Endodermal cell (in vitro differentiated cells): ENCODE measurements at regions not wholly inside any gene's neighbourhood (a gene's known extent, or its start where the extent isn't known, plus 50 kb on each side); places are given as distances from the start of the nearest gene placed in this dataset.
"Not testable (repeated sequence)": the region's sequence is repeated elsewhere in the genome, so short reads cannot be mapped to it uniquely, and the experiment has no call there.

Experiments used
- DNase-seq: peaks from one replicate; pipeline ENCODE4 v3.0.0-alpha.2; 2017
- H3K27ac ChIP-seq: 2 replicates; pipeline ENCODE4 v1.5.1; 2013; ENCODE audit warnings: mild to moderate bottlenecking, low read depth, low read length, moderate library complexity
- H3K27me3 ChIP-seq: 2 replicates; pipeline ENCODE4 v1.6.1; 2013; ENCODE audit warnings: mild to moderate bottlenecking, low read length, moderate library complexity; ENCODE audit not compliant: insufficient read depth, control insufficient read depth, poor library complexity, severe bottlenecking
- H3K36me3 ChIP-seq: 2 replicates; pipeline ENCODE4 v1.7.0; 2013; ENCODE audit warnings: mild to moderate bottlenecking, low read length, moderate library complexity; ENCODE audit not compliant: control insufficient read depth, insufficient read depth
- H3K4me1 ChIP-seq: one replicate; pipeline ENCODE4 v1.7.0; 2013; ENCODE audit warnings: low read length; ENCODE audit not compliant: control insufficient read depth, insufficient read depth
- H3K4me3 ChIP-seq: 2 replicates; pipeline ENCODE4 v1.5.1; 2013; ENCODE audit warnings: mild to moderate bottlenecking, low read length, moderate library complexity
- H3K9ac ChIP-seq: 2 replicates; pipeline ENCODE4 v1.6.1; 2013; ENCODE audit warnings: mild to moderate bottlenecking, low read length, moderate library complexity; ENCODE audit not compliant: poor library complexity, severe bottlenecking; ENCODE audit errors: extremely low read depth
- H3K9me3 ChIP-seq: 2 replicates; pipeline ENCODE4 v1.6.1; 2013; ENCODE audit warnings: mild to moderate bottlenecking, low read length, moderate library complexity; ENCODE audit not compliant: control insufficient read depth
- H3K27ac Mint-ChIP-seq: 2 replicates; pipeline ENCODE4 v1.8.0; 2020; ENCODE audit warnings: mixed read lengths
- H3K27me3 Mint-ChIP-seq: 2 replicates; pipeline ENCODE4 v1.8.0; 2021; ENCODE audit warnings: mild to moderate bottlenecking, mixed read lengths; ENCODE audit not compliant: insufficient read depth
- H3K36me3 Mint-ChIP-seq: 2 replicates; pipeline ENCODE4 v1.8.0; 2020; ENCODE audit warnings: low read depth, mixed read lengths
- H3K4me1 Mint-ChIP-seq: 2 replicates; pipeline ENCODE4 v1.8.0; 2020; ENCODE audit warnings: mixed read lengths
- H3K4me3 Mint-ChIP-seq: 2 replicates; pipeline ENCODE4 v1.8.0; 2020; ENCODE audit warnings: mild to moderate bottlenecking, moderate library complexity, mixed read lengths
- H3K9me3 Mint-ChIP-seq: 2 replicates; pipeline ENCODE4 v1.8.0; 2020; ENCODE audit warnings: mild to moderate bottlenecking, mixed read lengths
- WGBS, 2 experiments: methylation state at CpG; one replicate each; pipeline versions ENCODE4 v1.1.5 to v1.1.7; 2013; ENCODE audit warnings: missing lambda C conversion rate in 2 of 2, mixed read lengths in 1 of 2; ENCODE audit not compliant: insufficient coverage in 1 of 2, insufficient read length in 1 of 2; 5-methylcytosine and 5-hydroxymethylcytosine counted together
- TF ChIP-seq, protein P1 (sequence below): fragments of 200-600 bp; sonication (generic); conservative IDR thresholded peaks from 2 replicates; pipeline ENCODE4 v1.5.0; 2021; ENCODE audit warnings: antibody characterized with exemption, mild to moderate bottlenecking

DNA sequence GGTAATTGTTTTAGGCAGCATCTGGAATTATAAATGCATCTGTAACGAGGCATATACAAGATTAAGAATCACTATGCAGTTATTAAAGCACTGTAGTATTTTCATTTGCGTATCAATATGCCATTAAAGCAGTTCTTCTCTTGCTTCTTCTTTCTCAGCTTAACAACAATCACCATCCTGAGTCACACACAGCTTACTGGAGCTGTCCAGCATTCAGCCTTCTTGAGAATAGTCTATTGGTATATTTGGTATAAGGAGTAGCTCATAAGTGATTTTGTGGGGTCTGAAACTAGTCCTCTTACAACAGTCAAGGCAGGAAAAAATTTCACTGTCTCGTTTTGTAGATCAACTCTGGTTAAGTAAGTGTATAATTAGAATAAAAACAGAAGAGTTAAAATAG, 523.0 kb upstream of the FOXG1 start:
- Mint-ChIP-seq H3K27me3 (no peaks in the 10 kb centered on the region), H3K27ac (no peak overlapping the region), H3K9me3 (peaks cover 21% of the 10 kb centered on the region), H3K36me3 (no peaks in the 10 kb centered on the region), H3K4me3 (no peak overlapping the region), H3K4me1 (no peaks in the 10 kb centered on the region)
- TF ChIP-seq, protein P1, sequence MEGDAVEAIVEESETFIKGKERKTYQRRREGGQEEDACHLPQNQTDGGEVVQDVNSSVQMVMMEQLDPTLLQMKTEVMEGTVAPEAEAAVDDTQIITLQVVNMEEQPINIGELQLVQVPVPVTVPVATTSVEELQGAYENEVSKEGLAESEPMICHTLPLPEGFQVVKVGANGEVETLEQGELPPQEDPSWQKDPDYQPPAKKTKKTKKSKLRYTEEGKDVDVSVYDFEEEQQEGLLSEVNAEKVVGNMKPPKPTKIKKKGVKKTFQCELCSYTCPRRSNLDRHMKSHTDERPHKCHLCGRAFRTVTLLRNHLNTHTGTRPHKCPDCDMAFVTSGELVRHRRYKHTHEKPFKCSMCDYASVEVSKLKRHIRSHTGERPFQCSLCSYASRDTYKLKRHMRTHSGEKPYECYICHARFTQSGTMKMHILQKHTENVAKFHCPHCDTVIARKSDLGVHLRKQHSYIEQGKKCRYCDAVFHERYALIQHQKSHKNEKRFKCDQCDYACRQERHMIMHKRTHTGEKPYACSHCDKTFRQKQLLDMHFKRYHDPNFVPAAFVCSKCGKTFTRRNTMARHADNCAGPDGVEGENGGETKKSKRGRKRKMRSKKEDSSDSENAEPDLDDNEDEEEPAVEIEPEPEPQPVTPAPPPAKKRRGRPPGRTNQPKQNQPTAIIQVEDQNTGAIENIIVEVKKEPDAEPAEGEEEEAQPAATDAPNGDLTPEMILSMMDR: no peak
- no peak overlapping the region for H3K4me3 ChIP-seq
- 63 to 82% methylated on average over 1 to 3 of the region's 3 CpGs for WGBS, 2 experiments
- no peak overlapping the region for H3K9ac ChIP-seq
- H3K4me1 ChIP-seq: no peaks in the 10 kb centered on the region
- no peak overlapping the region for H3K27ac ChIP-seq
- H3K36me3 ChIP-seq: no peaks in the 10 kb centered on the region
- DNase-seq: no peak
- H3K27me3 ChIP-seq: no peaks in the 10 kb centered on the region
- H3K9me3 ChIP-seq: peaks cover 17% of the 10 kb centered on the region

DNA sequence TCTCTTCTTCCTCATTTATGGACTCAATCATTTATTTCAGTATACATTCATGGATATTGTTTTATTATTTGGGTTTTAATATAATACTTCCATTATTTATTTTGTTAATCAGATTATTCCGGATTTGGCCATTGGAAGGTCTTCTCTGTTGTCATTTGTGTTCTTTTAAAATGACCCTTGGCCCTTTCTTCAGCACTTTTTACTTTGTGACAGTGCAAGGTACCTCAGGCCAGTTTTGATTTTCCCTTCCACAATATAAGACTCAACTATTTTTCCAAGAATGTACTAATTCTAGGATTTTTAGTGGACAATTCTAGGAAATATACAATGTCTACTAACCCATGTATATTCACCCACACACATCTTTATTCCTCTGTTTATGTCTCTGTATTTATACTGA, 521.4 kb upstream of the FOXG1 start:
- H3K9ac ChIP-seq: no peak overlapping the region
- Mint-ChIP-seq H3K4me3 (no peak overlapping the region), H3K4me1 (no peaks in the 10 kb centered on the region), H3K9me3 (peaks cover 7% of the 10 kb centered on the region), H3K36me3 (no peaks in the 10 kb centered on the region), H3K27me3 (no peaks in the 10 kb centered on the region), H3K27ac (no peak overlapping the region)
- H3K27ac ChIP-seq: no peak overlapping the region
- H3K36me3 ChIP-seq: no peaks in the 10 kb centered on the region
- peaks cover 1% of the 10 kb centered on the region for H3K9me3 ChIP-seq
- H3K27me3 ChIP-seq: no peaks in the 10 kb centered on the region
- H3K4me3 ChIP-seq: no peak overlapping the region
- DNase-seq: no peak
- 93% methylated on average over 1 of the region's 1 CpG; no CpG with 5 or more reads in 1 of the 2 experiments for WGBS, 2 experiments
- no peaks in the 10 kb centered on the region for H3K4me1 ChIP-seq
- TF ChIP-seq, protein P1: no peak

DNA sequence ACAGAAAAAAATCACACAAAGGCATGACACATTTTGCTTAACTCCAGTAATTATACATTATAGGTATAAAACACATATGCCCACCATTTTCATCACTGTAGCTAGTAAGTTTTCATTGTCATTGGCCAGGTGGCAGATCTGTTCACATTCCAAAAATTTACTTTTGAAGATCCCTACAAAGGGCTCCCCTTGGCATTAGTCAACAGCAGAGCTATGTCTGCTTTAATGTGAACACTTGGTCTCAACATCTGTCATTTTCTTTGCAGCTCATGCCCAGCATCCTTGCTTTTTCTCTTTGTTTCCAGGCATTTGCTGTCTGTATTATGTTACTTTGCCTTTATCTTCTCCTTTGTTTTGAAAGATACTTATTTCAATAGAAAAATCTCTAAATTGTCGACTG, 519.1 kb upstream of the FOXG1 start:
- Histone ChIP-seq H3K27ac (no peak overlapping the region), H3K9me3 (no peaks in the 10 kb centered on the region), H3K27me3 (no peaks in the 10 kb centered on the region), H3K4me1 (no peaks in the 10 kb centered on the region), H3K4me3 (no peak overlapping the region), H3K9ac (no peak overlapping the region), H3K36me3 (no peaks in the 10 kb centered on the region)
- no peaks in the 10 kb centered on the region for H3K36me3 Mint-ChIP-seq
- H3K4me3 Mint-ChIP-seq: no peak overlapping the region
- H3K9me3 Mint-ChIP-seq: peaks cover 7% of the 10 kb centered on the region
- no CpG with 5 or more reads among the region's 1 CpG for WGBS, 2 experiments
- no peak overlapping the region for H3K27ac Mint-ChIP-seq
- H3K4me1 Mint-ChIP-seq: no peaks in the 10 kb centered on the region
- H3K27me3 Mint-ChIP-seq: no peaks in the 10 kb centered on the region
- TF ChIP-seq, protein P1: no peak
- DNase-seq: no peak

DNA sequence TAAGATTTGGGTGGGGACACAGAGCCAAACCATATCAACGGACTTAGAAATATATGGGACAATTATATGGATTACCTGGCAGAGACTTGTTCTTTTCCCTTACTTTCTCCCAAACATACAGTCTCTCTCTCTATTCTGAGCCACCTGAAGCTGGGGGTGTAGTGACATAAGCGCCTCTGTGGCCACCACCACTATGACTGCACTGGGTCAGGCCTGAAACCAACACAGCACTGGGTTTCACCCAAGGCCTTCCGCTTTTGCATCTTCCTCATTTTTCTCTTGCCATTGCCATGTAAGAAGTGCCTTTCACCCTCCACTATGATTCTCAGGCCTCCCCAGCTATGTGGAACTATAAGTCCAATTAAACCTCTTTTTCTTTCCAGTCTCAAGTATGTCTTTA, 514.5 kb upstream of the FOXG1 start:
- H3K9ac ChIP-seq, H3K9me3 ChIP-seq, H3K27me3 Mint-ChIP-seq, H3K27me3 ChIP-seq, H3K9me3 Mint-ChIP-seq, H3K4me1 Mint-ChIP-seq, H3K4me1 ChIP-seq, H3K36me3 Mint-ChIP-seq, DNase-seq, H3K4me3 ChIP-seq, H3K36me3 ChIP-seq, H3K27ac Mint-ChIP-seq, H3K4me3 Mint-ChIP-seq, H3K27ac ChIP-seq: not testable (repeated sequence)
- WGBS, 2 experiments: 83 to 90% methylated on average over 1 to 3 of the region's 3 CpGs
